HG03196 (cell line): ENCODE measurements at regions not wholly inside any gene's neighbourhood (a gene's known extent, or its start where the extent isn't known, plus 50 kb on each side); places are given as distances from the start of the nearest gene placed in this dataset.
"Not testable (repeated sequence)": the region's sequence is repeated elsewhere in the genome, so short reads cannot be mapped to it uniquely, and the experiment has no call there.

Source experiments
- ATAC-seq: cut with Tn5 transposase; IDR thresholded peaks from one replicate; pipeline ENCODE4 v1.9.1; 2021; ENCODE audit not compliant: unreplicated experiment

DNA sequence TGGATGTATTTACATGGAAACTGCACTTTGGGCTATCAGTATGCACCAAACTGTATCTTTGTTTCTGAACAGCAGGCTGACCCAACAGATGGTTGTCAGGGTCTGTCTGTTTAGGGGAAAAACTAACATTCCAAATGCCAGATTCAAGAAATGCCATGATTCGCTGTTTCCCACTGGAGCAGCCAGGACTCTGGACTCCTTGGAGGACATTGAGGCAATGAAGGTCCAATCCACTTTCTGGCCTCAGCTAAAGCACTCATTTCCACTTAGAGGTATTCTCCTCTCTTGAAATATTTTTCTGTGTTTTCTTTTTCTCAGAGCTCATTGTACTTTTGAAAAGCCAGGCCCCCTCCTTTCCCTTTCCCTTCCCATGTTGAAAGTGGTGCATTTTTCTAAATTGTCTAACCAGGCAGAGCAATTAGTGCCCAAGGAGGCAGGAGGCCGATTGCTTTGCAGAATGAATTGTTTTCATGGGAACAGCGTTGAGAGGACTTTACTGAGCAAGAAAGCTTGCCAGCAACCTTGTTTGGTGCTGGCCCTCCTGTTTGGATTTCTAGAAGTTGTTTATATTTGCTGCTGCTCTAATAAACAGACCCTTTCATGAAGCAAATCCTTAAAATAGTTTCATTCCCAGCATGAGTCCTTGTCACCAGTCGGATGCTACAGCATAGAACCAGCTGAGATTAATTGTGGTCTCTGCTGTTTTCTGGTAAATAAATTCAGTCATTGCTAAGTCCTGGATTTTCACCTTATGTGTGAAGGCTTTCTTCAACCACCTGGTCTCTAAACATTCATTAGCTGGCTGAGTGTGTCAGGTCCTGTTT lies 132.8 kb upstream of the TAF11L2 start:
- ATAC-seq, result no peak

DNA sequence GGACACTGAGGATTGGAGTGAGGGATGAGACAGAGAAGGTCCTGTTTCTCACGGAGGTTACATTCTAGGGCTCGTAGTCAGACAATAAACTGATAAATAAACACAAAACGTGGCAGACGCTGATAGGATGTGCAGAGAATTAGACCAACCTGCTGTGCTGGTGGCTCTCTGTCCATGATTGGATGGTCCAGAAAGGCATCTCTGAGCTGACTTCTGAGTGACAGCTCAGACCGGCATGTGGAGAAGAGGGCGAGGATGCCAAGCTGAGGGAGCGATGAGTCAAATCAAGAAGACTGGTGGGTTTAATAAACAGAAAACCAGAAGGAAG lies 132.3 kb upstream of the TAF11L2 start:
- no peak for ATAC-seq

DNA sequence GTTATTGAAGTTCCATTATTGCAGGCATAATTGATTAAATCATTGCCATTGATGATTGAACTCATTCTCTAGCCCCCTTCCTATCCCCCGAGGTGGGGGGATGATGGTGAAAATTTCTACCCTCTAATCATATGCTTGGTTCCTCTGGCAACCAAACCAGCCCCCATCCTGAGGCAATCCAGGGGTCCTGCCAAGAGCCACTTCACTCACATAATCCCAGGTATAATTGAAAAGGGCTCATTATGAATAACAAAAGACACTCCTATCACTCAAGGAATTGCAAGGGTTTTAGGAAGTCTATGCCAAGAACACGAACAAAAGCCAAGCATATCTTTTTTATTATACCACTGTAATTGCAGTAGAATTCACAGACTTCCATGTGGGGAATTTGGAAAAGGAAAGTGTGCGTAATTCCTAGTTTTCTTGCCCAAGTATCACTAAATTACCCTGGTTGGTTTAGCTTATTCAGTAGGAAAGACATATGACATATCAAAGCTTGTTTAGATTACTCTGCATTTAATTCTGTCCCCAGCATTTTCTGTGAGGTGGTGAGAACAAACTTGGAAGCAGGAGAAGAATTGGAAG lies 130.7 kb upstream of the TAF11L2 start:
- no peak for ATAC-seq

DNA sequence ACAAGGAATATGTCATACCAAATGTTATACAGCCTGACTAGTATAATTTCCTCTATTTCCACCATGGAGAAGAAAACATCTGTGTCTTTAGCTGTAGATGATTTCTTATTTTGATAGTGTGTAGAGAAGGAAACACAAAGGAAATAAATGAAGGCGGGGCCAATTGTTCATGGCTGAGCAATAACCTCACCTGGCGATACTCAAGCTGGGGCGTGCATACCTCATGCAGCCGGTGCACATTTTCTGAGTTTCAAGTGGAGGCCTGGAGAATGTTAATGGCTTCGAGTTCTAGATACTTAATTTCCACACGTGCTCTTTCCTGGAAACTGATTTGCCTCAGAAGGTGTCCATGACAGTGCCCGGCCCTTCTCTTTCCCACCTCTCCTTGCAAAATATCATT lies 127.4 kb upstream of the TAF11L2 start:
- ATAC-seq, result no peak

DNA sequence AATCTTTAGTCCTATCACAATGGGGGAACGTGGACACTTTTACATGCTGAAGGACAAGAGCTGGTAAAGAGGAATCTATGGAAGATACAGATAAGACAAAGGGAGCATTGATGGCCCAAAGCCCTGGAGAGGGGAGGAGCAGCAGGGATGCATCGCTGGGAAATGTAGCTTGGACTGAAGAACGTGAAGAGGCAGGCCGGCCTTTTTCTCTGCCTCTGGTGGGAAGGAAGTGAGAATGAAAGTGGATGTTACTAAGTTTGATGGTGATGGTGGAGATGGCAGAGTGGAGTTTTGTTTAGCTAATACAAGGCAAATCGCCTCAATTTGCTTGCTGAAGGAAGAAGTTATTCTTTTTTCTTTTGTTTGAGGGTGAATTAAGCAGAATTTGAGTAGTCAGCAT lies 124.6 kb upstream of the TAF11L2 start:
- no peak for ATAC-seq

DNA sequence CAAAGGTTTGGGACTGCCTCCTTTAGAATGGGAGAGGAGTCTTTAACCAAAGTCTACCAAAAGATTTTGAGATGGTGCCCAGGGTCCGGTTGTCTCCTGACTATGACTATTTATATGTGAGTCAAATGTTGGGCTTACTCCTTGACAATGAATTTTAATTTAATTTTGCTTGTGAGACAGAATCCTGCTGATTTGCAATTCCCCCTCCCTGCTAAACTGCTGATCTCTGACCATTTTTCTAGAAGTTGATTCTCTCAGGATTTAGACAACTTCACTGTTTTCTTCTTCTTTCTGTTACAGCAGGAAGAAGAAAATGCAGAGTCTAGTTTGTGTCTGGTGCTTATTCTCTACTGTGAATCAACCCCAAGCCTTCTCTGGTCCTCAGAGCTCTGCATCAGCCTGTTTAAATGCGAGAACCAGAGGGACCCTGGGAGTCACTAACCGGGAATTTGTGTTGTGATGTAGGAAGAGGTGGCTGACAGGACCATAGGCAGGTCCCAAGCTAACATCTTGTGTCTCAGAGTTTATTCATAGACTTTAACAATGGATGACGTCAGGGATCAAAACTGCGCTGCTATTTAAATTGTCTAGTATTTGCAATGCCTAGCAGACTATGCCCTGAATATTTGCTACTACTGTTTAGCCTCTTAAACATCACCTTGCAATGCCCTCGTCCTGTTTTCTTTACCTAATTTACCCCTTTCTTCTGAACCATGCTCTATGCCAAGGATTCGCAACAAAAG lies 124.0 kb upstream of the TAF11L2 start:
- ATAC-seq, result no peak

DNA sequence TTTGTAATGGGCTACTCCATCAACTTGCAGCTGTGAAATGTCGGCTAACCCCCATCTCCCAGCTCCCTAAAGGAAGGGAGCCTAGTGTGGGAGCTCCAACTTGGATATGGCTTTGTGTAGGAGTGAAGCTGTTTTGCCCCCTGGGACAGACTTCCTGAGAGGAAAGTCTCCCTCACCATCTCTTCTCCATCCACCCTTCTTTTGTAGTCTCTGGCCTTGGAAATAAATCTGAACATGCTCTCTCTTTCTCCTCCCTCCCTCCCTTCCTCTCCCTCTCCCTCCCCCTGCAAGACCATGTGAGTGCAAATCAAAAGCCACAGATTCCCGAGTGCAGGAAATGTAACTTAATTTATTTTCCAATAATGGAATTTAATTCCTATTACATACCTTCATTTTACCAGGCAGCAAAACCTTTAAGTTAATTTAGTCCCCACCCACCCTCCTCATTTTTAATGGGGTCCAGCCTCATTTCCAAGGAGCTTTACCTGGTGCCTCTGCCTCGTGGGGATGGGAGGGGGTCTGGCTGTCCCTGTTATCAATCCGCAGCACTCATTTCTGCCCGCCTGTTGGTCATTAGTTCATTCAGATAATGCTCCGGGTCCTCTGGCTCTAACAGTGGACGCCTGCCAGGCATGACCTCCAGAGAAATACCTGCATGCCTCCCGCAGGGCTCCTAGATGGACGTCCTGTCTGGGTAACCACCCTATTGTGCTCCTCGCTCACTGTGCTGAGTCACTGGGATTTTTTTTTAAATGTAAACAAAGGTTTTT lies 122.9 kb upstream of the TAF11L2 start:
- ATAC-seq, result no peak

DNA sequence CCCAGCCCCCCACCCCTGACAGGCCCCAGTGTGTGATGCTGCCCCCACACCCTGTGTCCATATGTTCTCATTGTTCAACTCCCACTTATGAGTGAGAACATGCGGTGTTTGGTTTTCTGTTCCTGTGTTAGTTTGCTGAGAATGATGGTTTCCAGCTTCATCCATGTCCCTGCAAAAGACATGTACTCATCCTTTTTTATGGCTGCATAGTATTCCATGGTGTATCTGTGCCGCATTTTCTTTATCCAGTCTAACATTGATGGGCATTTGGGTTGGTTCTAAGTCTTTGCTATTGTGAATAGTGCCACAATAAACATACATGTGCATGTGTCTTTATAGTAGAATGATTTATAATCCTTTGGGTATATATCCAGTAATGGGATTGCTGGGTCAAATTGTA lies 122.1 kb upstream of the TAF11L2 start:
- ATAC-seq, result not testable (repeated sequence)

DNA sequence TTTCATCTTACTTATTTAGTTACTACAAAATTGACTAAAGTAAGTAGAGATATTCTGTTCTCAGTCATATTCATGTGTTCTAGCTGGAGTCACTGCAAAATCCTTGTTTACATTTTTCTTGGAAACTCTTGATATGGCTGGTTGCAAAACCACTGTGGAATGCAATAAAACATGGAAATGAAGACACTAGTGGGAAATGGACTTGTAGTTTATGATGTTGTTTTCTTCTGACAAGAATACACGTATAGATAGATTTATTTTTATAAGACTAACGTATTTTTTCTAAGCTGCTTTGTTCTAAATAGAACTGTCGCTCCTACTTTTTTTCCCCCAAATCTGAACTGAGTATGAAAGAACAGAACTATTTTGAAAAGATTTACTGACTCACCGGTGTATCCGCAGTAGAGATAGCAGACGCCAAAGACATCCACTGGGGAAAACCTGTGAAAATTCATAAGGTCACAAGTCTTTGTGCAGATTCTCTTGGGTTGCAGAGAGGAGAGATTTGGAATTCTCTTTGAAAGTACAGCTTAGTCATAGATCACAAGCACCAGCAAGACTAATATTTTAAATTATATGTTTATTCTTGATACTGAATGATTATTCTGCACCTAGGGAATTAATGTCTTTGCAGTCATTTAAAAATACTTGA lies 119.6 kb upstream of the TAF11L2 start:
- no peak for ATAC-seq

DNA sequence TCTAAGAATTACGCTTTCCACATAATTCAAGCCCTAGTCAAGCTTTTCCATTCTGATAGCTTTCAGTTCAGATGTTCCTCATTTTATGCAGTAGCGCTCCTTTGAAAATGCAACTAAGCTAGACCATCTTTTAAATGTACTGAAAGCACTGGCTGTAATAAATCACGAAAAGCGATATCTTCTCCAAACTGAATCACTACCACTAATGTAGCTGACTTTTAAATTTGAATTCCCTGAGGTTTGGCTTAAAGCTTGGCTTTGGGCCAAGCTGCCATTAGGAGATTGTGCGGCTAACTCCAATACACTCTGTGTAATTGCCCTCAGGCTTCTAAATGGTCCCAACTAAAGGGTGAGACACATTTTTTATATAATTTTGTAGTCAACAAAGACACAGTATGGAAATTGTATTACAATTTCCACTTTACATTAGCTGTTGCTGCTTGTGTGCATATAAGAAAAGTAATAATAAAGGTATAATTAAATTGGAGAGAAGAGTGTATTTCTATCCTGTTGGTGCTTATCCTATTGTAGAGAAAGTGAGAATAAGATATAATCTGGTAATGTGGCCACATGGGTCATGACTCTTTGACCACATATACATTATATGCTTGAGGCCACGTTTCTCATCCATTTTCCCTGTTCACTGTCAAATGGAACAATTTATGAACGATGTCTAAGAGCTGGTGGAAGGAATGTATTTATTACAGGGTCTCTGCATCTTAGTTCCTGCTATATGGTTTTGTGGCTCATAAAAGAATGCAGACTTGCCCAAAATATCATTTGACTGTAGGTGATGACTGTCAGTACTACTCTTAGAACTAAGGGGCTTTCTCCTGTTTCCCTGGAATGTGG lies 118.7 kb upstream of the TAF11L2 start:
- ATAC-seq, result no peak

DNA sequence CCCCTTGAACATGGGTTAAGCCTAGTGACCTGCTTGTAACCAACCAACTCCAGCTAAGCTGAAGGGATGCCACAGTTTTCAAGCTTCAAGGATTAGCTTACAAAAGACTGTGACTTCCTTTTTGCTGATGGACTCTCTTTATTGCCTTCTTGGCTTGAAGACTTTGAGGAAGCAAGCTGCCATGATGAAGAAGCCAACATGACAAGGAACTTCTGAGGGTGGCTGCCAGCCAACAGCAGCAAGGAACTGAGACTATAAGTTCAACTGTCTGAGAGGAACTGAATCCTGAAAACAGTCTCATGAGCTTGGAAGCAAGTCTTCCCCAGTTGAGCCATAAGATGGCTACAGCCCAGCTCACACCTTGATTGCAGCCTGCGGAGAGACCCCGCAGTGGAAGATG lies 116.1 kb upstream of the TAF11L2 start:
- no peak for ATAC-seq

DNA sequence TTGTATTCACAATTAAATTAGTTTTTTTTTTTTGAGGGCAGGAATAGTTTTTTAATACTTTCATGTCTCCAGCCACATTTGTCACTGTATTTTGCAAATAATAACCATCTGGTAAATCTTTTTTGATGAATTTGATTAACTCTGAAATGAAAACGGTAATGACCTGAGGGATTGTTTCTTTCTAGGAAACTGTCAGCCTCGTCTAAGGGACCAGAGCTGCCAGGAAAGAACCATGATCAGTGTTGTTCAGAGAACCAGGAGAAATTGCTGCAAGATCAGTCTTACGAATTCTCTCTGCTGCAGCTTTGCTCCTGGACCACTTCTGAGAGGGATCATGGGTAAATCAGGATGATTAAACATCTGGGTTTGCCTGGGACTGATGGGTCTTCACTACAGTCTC lies 114.5 kb upstream of the TAF11L2 start:
- ATAC-seq, result no peak

DNA sequence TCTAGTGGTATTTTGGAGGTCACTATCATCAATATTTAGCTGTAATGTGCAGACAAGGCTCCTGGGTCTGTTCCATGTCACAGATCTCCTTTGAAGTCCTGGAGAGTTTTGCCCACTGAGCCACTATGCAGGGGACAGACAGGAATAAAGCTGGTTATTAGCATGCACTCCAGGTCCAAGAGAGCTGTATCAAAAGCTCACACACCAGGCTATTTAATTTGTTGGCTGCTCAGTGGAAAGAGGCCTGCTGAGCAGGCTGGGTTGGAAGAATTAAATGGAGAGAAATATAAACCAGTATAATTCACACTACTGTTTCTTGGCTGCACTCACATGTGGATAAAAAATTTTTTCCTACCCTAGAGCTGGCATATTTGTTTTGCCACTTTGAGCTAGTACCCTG lies 113.8 kb upstream of the TAF11L2 start:
- no peak for ATAC-seq

DNA sequence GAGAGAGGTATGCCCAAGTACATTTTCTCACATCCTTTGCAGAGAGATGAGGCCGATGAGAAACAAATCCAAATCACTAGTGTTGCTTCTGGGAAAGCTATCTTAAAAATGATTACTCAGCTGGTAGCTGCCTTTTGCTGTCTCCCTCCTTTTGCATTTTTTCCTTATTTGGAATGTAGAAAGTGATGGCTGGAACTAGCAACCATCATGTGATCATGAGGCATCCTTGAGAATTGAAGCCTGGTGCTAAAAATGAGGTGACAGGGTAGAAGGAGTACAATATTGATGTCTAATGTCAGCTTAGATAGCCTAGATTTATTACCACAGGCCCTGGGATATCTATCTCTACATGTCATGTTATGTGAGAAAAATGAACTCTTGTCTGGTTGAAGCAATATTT lies 109.3 kb upstream of the TAF11L2 start:
- ATAC-seq, result no peak

DNA sequence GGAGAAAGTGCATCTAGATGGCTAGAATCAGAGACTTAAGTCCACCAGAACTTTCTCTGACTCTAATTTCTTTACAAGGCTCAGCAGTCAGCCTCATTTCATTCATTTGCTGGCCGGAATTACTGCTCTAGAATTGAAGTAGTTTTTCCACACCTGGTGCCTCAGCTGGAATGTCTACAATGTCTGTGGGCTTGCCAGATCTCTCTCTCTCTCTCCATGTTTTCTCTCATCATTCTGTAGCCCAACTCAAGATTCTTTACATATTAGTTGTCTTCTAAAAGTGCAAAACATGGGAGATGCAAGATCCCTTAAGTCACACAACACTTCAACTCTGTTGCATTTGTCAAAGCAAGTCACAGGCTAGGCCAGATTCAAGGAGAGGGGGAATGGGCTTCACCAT lies 103.9 kb upstream of the TAF11L2 start:
- no peak for ATAC-seq

DNA sequence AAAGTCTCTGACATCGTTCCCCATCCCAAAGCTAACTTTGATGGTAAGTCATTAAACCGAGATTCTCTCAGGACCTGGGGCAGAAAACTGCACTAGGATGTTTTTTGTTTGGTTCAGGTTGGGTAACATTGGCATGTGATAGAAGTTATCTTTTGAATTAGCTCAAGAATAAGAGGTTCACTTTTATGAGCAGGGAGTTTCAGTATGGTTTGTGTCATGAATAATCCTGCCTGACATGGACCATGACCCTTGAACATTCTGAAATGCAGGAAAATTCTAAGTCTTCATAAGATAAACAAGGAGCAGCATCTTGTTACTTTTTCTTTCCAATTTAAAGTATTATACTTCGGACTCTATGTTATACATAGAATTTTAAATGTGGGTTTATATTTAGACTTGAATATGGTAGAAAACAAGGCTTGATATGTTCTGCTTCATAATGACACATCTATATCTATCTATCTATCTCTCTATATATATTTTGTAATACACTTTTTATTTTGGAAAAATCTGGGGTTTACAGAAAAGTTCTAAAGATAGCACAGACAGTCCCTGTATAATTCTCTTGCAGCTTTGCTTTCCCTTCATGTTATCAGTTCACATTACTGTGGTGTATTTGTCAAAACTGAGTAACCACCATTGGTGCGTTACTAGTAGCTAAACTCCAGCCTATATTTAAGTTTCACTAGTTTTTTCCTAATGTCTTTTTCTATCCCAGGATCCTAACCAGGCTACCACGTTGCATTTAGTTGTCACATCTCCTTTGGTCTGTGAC lies 102.7 kb upstream of the TAF11L2 start:
- no peak for ATAC-seq

DNA sequence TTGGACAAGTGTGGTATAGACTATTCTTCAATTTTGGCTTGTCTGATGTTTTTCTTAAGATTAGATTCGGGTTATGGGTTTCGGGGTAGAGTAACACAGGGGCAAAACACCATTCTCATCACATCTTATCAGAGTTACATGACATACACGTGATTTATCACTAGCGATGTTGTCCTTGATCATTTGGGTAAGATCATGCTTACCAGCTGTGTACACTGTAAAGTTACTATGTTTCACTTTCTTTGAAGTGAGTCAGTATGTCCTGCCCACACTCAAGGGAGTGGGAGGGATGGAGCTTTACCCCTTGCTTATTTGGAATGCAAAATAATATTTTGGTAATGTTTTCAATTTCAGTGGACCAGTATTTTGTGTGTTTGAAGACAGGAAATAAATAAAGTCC lies 101.8 kb upstream of the TAF11L2 start:
- ATAC-seq, result no peak

DNA sequence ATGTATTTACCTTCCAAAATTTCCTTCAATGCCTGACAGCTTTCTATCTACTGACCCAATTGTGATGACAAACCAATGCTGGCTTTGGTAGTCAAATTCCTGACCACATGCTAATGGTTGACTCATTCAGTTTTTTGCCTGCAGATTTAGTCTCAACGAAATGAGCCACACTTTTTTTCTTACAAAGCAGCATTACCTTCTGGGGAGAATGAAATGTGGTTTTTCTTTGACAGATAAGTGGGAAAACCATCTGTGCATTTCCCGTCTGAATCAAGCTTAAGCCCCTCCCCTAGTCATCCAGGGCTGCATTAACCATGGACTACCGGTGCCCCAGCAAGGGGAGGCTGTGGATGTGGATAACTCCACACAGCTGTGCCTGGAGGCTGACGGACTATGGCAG lies 99.6 kb upstream of the TAF11L2 start:
- ATAC-seq, result no peak
